SK-N-SH (cell line): ENCODE measurements at regions not wholly inside any gene's neighbourhood (a gene's known extent, or its start where the extent isn't known, plus 50 kb on each side); places are given as distances from the start of the nearest gene placed in this dataset.

Experiments
- CTCF ChIA-PET: fragments of 300-600, 350-600 bp; formaldehyde crosslinking; extraction: SDS; loops from one replicate; lab custom pipeline; 2021; lab: Yijun Ruan, JAX
- POLR2A ChIA-PET: fragments of 350-600 bp; sonication (Branson Sonifier 250); formaldehyde crosslinking; extraction: SDS; loops from one replicate; lab custom pipeline; 2020; ENCODE audit warnings: antibody characterized with exemption, inconsistent platforms; lab: Yijun Ruan, JAX
- DNase-seq: peaks from one replicate; pipeline ENCODE4 v3.0.0; 2012
- H2AFZ ChIP-seq: fragments of 200-600 bp; sonication (generic); 2 replicates; pipeline ENCODE4 v1.8.1; 2016; ENCODE audit warnings: antibody characterized with exemption, mild to moderate bottlenecking, low read depth
- H3F3A ChIP-seq: fragments of 200-600 bp; sonication (generic); replicated peaks from 2 replicates; pipeline ENCODE3; 2016; ENCODE audit warnings: antibody characterized with exemption, mild to moderate bottlenecking; ENCODE audit not compliant: insufficient read depth
- H3K27ac ChIP-seq, 2 experiments: fragments of 200-500 bp in 1 of 2; fragments of 200-600 bp in 1 of 2; sonication (Bioruptor generic) in 1 of 2; sonication (generic), shearing (Covaris generic) in 1 of 2; 2 replicates each; pipeline versions ENCODE4 v1.5.1 to v1.6.1; 2014 to 2016; ENCODE audit warnings: low read depth in 2 of 2, inconsistent platforms in 1 of 2, low read length in 1 of 2, mild to moderate bottlenecking in 1 of 2, mixed read lengths in 1 of 2
- H3K27me3 ChIP-seq: fragments of 200-600 bp; sonication (generic), shearing (Covaris generic); 2 replicates; pipeline ENCODE4 v1.6.1; 2016; ENCODE audit warnings: mixed run types; ENCODE audit not compliant: insufficient read depth
- H3K36me3 ChIP-seq, 2 experiments: fragments of 200-500 bp in 1 of 2; fragments of 200-600 bp in 1 of 2; sonication (Bioruptor generic) in 1 of 2; sonication (generic) in 1 of 2; replicated peaks in 1 of 2; 2 replicates each; pipeline versions ENCODE3 to v1.5.1; 2014 to 2016; ENCODE audit warnings: low read length in 1 of 2, mild to moderate bottlenecking in 1 of 2; ENCODE audit not compliant: insufficient read depth in 2 of 2, control insufficient read depth in 1 of 2
- H3K4me1 ChIP-seq, 2 experiments: fragments of 200-500 bp in 1 of 2; fragments of 200-600 bp in 1 of 2; sonication (Bioruptor generic) in 1 of 2; sonication (generic), shearing (Covaris generic) in 1 of 2; 2 replicates each; pipeline versions ENCODE4 v1.5.1 to v1.6.1; 2014 to 2016; ENCODE audit warnings: low read depth in 1 of 2, low read length in 1 of 2, mixed run types in 1 of 2; ENCODE audit not compliant: insufficient read depth in 2 of 2, control insufficient read depth in 1 of 2
- H3K4me2 ChIP-seq: fragments of 200-600 bp; sonication (generic), shearing (Covaris generic); 2 replicates; pipeline ENCODE4 v1.6.1; 2017; ENCODE audit warnings: mixed run types
- H3K4me3 ChIP-seq, 2 experiments: fragments of 200-500 bp in 1 of 2; fragments of 200-600 bp in 1 of 2; sonication (Bioruptor generic) in 1 of 2; sonication (generic), shearing (Covaris generic) in 1 of 2; 2 replicates each; pipeline versions ENCODE4 v1.5.1 to v1.8.1; 2014 to 2016; ENCODE audit warnings: low read depth in 2 of 2, inconsistent platforms in 1 of 2, low read length in 1 of 2, mild to moderate bottlenecking in 1 of 2, mixed read lengths in 1 of 2, moderate library complexity in 1 of 2
- H3K79me2 ChIP-seq: fragments of 200-600 bp; sonication (generic); 2 replicates; pipeline ENCODE4 v1.8.1; 2017; ENCODE audit warnings: mild to moderate bottlenecking; ENCODE audit not compliant: insufficient read depth
- H3K9ac ChIP-seq: fragments of 200-600 bp; sonication (generic); 2 replicates; pipeline ENCODE4 v1.6.1; 2017; ENCODE audit warnings: mixed run types
- H3K9me2 ChIP-seq: fragments of 200-600 bp; sonication (generic); 2 replicates; pipeline ENCODE4 v1.6.1; 2017; ENCODE audit warnings: mixed run types
- H3K9me3 ChIP-seq: fragments of 200-600 bp; sonication (generic); 2 replicates; pipeline ENCODE4 v1.6.1; 2017; ENCODE audit warnings: mixed run types, mild to moderate bottlenecking, moderate library complexity
- H4K20me1 ChIP-seq: fragments of 200-600 bp; sonication (generic); 2 replicates; pipeline ENCODE4 v1.6.1; 2017; ENCODE audit warnings: mild to moderate bottlenecking, mixed run types; ENCODE audit not compliant: insufficient read depth
- ELF1 ChIP-seq: IDR thresholded peaks from 2 replicates; pipeline ENCODE4 v1.4.0; 2012
- EP300 ChIP-seq, 2 experiments: IDR thresholded peaks; 2 replicates each; pipeline versions ENCODE4 v1.4.0 to v1.6.1; 2012; ENCODE audit warnings: borderline replicate concordance in 1 of 2, low read depth in 1 of 2, low read length in 1 of 2
- EZH2phosphoT487 ChIP-seq: fragments of 200-600 bp; sonication (generic); IDR thresholded peaks from 2 replicates; pipeline ENCODE4 v1.6.1; 2017; ENCODE audit warnings: low read depth, mixed run types, mild to moderate bottlenecking, antibody characterized with exemption, moderate library complexity, borderline replicate concordance
- FOSL2 ChIP-seq: IDR thresholded peaks from 2 replicates; pipeline ENCODE4 v1.4.0; 2012; ENCODE audit warnings: low read depth, mild to moderate bottlenecking, moderate library complexity, borderline replicate concordance
- FOXJ3 ChIP-seq: sonication (generic); formaldehyde crosslinking; IDR thresholded peaks from 2 replicates; pipeline ENCODE4 v1.5.1; 2020; ENCODE audit warnings: mild to moderate bottlenecking, missing genetic modification reagents
- GABPA ChIP-seq: IDR thresholded peaks from 2 replicates; pipeline ENCODE4 v1.4.0; 2012; ENCODE audit warnings: low read depth, mild to moderate bottlenecking
- GATA2 ChIP-seq: sonication (generic); formaldehyde crosslinking; IDR thresholded peaks from 2 replicates; pipeline ENCODE4 v1.5.0; 2020; ENCODE audit warnings: mild to moderate bottlenecking, missing genetic modification reagents
- JUND ChIP-seq: IDR thresholded peaks from 2 replicates; pipeline ENCODE4 v1.4.0; 2012
- MEF2A ChIP-seq: IDR thresholded peaks from 2 replicates; pipeline ENCODE4 v1.4.0; 2012; ENCODE audit warnings: low read depth, borderline replicate concordance
- NFIC ChIP-seq: IDR thresholded peaks from 2 replicates; pipeline ENCODE4 v1.4.0; 2012; ENCODE audit warnings: borderline replicate concordance
- NRF1 ChIP-seq: IDR thresholded peaks from 2 replicates; pipeline ENCODE4 v1.6.1; 2012; ENCODE audit warnings: low read depth, mild to moderate bottlenecking, low read length
- RAD21 ChIP-seq: IDR thresholded peaks from 2 replicates; pipeline ENCODE4 v1.6.1; 2012; ENCODE audit warnings: mild to moderate bottlenecking, low read length
- RCOR1 ChIP-seq: fragments of 150-350 bp; IDR thresholded peaks from 2 replicates; pipeline ENCODE4 v1.6.1; 2017; ENCODE audit warnings: antibody characterized with exemption, low read length
- RFX5 ChIP-seq: IDR thresholded peaks from 2 replicates; pipeline ENCODE4 v1.6.1; 2012; ENCODE audit warnings: mild to moderate bottlenecking, improper control_type of control experiment, low read length
- SIN3A ChIP-seq: IDR thresholded peaks from 2 replicates; pipeline ENCODE4 v1.6.1; 2012; ENCODE audit warnings: low read depth, mild to moderate bottlenecking, low read length, moderate library complexity, borderline replicate concordance
- TAF1 ChIP-seq: IDR thresholded peaks from 2 replicates; pipeline ENCODE4 v1.6.1; 2012; ENCODE audit warnings: low read depth, mild to moderate bottlenecking, low read length, moderate library complexity, borderline replicate concordance
- TCF12 ChIP-seq: IDR thresholded peaks from 2 replicates; pipeline ENCODE4 v1.4.0; 2012
- YY1 ChIP-seq: IDR thresholded peaks from 2 replicates; pipeline ENCODE4 v1.4.0; 2012; ENCODE audit warnings: low read depth, mild to moderate bottlenecking
- WGBS: methylation state at CpG from one replicate; pipeline ENCODE4 v1.1.6; 2017; ENCODE audit warnings: low lambda C conversion rate; 5-methylcytosine and 5-hydroxymethylcytosine counted together
- TF ChIP-seq, protein P1 (sequence below): IDR thresholded peaks from 2 replicates; pipeline ENCODE4; 2012
- TF ChIP-seq, protein P2 (sequence below): fragments of 200-600 bp; sonication (generic); IDR thresholded peaks from 2 replicates; pipeline ENCODE4 v1.6.1; 2017; ENCODE audit warnings: antibody characterized with exemption, mild to moderate bottlenecking, moderate library complexity
- TF ChIP-seq, protein P3 (sequence below): IDR thresholded peaks from 2 replicates; pipeline ENCODE4 v1.4.0; 2012; ENCODE audit warnings: low read depth, borderline replicate concordance
- TF ChIP-seq, protein P4 (sequence below): fragments of 150-350 bp; IDR thresholded peaks from 2 replicates; pipeline ENCODE4 v1.6.1; 2017; ENCODE audit warnings: antibody characterized with exemption, low read length, low read depth, borderline replicate concordance

DNA sequence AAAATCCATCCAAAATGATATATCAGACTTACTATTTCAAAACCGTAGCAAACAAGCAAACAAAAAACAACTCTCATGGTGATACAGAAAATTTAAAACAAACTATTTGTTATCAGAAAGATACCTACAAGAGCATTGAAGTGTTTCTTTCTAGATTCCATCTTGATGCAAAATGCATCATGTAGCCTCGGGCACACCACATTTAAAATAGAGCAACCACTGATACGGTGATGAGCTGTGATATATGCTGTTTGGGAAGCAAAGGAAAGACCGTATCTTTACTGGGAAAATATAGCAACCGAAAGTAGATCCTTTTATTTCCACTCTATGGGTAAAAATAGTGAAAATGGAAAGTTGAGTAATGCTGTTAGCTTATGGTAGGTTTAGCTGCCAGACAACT lies 892.0 kb downstream of the GATA3 start:
- Histone ChIP-seq H2AFZ (no peak overlapping the region), H3K79me2 (no peaks in the 10 kb centered on the region), H3K27me3 (no peaks in the 10 kb centered on the region), H3K4me1 (no peaks in the 10 kb centered on the region), H3F3A (no peaks in the 10 kb centered on the region), H3K4me3 (no peak overlapping the region), H3K36me3 (no peaks in the 10 kb centered on the region), H3K27ac (no peak overlapping the region), H3K9me3 (no peaks in the 10 kb centered on the region), H4K20me1 (no peaks in the 10 kb centered on the region), H3K9me2 (no peaks in the 10 kb centered on the region), H3K9ac (no peak overlapping the region), H3K4me2 (no peak overlapping the region)
- TF ChIP-seq, protein P1, sequence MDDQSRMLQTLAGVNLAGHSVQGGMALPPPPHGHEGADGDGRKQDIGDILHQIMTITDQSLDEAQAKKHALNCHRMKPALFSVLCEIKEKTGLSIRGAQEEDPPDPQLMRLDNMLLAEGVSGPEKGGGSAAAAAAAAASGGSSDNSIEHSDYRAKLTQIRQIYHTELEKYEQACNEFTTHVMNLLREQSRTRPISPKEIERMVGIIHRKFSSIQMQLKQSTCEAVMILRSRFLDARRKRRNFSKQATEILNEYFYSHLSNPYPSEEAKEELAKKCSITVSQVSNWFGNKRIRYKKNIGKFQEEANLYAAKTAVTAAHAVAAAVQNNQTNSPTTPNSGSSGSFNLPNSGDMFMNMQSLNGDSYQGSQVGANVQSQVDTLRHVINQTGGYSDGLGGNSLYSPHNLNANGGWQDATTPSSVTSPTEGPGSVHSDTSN, result no peak
- TF ChIP-seq, protein P2, sequence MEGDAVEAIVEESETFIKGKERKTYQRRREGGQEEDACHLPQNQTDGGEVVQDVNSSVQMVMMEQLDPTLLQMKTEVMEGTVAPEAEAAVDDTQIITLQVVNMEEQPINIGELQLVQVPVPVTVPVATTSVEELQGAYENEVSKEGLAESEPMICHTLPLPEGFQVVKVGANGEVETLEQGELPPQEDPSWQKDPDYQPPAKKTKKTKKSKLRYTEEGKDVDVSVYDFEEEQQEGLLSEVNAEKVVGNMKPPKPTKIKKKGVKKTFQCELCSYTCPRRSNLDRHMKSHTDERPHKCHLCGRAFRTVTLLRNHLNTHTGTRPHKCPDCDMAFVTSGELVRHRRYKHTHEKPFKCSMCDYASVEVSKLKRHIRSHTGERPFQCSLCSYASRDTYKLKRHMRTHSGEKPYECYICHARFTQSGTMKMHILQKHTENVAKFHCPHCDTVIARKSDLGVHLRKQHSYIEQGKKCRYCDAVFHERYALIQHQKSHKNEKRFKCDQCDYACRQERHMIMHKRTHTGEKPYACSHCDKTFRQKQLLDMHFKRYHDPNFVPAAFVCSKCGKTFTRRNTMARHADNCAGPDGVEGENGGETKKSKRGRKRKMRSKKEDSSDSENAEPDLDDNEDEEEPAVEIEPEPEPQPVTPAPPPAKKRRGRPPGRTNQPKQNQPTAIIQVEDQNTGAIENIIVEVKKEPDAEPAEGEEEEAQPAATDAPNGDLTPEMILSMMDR, result no peak
- TF ChIP-seq TCF12 (no peak), SIN3A (no peak), FOXJ3 (CRISPR knock-in tag) (no peak), RAD21 (no peak), NRF1 (no peak), RCOR1 (no peak), EZH2phosphoT487 (no peak), NFIC (no peak), TAF1 (no peak), GABPA (no peak), FOSL2 (no peak), ELF1 (no peak), MEF2A (no peak)
- TF ChIP-seq, protein P3, sequence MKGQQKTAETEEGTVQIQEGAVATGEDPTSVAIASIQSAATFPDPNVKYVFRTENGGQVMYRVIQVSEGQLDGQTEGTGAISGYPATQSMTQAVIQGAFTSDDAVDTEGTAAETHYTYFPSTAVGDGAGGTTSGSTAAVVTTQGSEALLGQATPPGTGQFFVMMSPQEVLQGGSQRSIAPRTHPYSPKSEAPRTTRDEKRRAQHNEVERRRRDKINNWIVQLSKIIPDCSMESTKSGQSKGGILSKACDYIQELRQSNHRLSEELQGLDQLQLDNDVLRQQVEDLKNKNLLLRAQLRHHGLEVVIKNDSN, result no peak
- WGBS, result 35% methylated on average over 5 of the region's 5 CpGs
- ChIA-PET CTCF (interaction anchor here (0.8 kb wide), 1 partner anchor 1062 kb away, joined by 3 read pairs; no protein-coding TSS in a partner anchor), POLR2A (no interaction called here)
- no peak for DNase-seq

DNA sequence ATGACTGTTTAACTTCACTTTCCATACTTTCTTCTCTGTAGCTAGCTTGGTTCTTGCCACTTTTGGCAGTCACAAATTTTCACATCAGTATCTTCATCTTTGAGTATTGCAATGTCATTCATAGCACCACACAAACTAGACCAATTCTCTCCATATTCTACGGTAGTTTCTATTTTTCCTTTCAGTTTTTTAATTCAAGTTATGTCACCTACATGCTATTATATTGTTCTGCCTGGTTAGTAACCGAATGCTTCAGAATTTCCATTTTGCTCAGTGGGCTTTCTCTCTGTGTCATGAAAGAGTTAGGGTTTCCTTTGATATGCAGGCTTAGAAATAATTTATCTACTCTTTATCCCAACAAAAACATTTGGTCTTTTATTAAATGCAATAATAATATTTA lies 896.5 kb downstream of the GATA3 start:
- TF ChIP-seq EP300 (IDR thresholded peaks at IDR 0.05; ENCODE audit: borderline replicate concordance in 1 of 2, low read depth in 1 of 2, low read length in 1 of 2) (no peak), RFX5 (no peak), JUND (no peak), GATA2 (CRISPR knock-in tag) (no peak), NFIC (no peak), YY1 (no peak)
- TF ChIP-seq, protein P4, sequence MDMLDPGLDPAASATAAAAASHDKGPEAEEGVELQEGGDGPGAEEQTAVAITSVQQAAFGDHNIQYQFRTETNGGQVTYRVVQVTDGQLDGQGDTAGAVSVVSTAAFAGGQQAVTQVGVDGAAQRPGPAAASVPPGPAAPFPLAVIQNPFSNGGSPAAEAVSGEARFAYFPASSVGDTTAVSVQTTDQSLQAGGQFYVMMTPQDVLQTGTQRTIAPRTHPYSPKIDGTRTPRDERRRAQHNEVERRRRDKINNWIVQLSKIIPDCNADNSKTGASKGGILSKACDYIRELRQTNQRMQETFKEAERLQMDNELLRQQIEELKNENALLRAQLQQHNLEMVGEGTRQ, result no peak
- TF ChIP-seq, protein P2, result no peak
- TF ChIP-seq, all 33 proteins: peak for 0

More for the DNA sequence above, 896.5 kb downstream of the GATA3 start:
- no peaks in the 10 kb centered on the region for H3K9me2 ChIP-seq
- WGBS, result 42% methylated on average over 2 of the region's 2 CpGs
- no peaks in the 10 kb centered on the region for H3K27me3 ChIP-seq
- no peak overlapping the region for H3K4me3 ChIP-seq
- no peaks in the 10 kb centered on the region for H3K79me2 ChIP-seq
- H3F3A ChIP-seq, result no peaks in the 10 kb centered on the region
- no peaks in the 10 kb centered on the region for H3K36me3 ChIP-seq
- no peak overlapping the region for H3K4me2 ChIP-seq
- H3K4me1 ChIP-seq, result no peaks in the 10 kb centered on the region
- H3K27ac ChIP-seq, result no peak overlapping the region
- POLR2A ChIA-PET, result no interaction called here
- no peak for DNase-seq
- H2AFZ ChIP-seq, result no peak overlapping the region
- CTCF ChIA-PET, result interaction anchor here (1.4 kb wide), 1 partner anchor 18 kb away, joined by 3 read pairs; no protein-coding TSS in a partner anchor
- H4K20me1 ChIP-seq, result no peaks in the 10 kb centered on the region
- no peaks in the 10 kb centered on the region for H3K9me3 ChIP-seq
- no peak overlapping the region for H3K9ac ChIP-seq
